ENCODE measurements at regions not wholly inside any gene's neighbourhood (a gene's known extent, or its start where the extent isn't known, plus 50 kb on each side); places are given as distances from the start of the nearest gene placed in this dataset.
A peak's percentile ranks its signal among the peaks of the same experiment; 100 is the strongest.
"Not testable (repeated sequence)": the region's sequence is repeated elsewhere in the genome, so short reads cannot be mapped to it uniquely, and the experiment has no call there.

DNA sequence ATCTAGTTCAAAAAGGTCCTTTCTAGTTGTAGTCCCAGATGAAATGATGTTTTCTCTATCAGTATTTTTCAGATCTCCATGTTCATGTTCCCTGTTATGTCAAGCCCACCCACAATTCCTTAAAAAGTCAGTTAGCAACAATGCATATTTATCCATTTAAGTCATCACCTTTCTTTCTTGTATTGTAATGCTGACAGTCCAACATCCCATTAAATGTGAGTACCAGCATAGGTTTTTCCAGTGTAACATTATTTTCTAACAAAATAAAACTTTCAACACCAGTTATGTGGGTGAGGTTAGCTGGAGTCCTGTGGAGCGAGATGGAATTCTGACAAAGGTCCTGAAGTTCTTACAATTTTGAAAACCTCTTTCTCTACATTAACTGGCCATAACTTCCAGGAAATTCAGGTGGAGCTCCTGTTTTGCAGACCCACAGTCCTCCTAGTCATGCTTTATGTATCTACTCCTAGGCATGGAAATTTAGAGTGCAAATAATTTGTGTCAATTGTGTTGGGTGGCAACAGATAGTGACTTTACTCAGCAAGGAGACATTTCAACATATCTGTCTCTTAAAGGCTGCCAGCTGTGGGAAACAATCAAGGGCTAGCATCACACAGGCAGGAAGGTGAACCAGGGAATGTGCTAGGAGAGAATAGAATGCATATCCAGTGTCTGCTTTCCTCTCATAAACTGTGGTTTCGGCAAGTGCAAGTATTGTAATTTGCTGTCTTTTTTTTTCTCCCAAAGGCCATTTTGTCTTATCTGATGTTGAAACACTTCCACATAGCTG, 162.6 kb downstream of the MTERF1 start:
- DNase-seq, result no peak

DNA sequence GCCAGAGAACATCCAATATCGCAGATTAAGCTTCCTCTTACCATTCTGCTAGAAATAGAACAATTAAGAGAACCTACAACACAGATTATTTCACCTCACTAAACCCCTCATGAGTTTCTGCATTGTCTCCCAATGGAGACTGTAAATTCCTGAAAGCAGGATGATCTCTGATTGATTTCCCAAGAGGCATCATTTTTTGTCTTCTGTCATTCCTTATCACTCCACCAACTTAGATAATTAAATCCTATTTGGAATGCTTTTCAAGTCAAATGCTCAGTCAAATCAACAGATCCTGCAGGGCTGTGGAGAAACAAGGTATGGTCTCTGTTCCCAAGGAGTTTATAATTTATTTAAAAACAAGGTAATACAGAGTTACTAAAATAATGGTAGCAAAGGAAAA, 161.5 kb downstream of the MTERF1 start:
- no peak for DNase-seq

GRCh38 chr7:91720260-91720937, 160.1 kb downstream of the MTERF1 start:
- DNase-seq, result no peak

DNA sequence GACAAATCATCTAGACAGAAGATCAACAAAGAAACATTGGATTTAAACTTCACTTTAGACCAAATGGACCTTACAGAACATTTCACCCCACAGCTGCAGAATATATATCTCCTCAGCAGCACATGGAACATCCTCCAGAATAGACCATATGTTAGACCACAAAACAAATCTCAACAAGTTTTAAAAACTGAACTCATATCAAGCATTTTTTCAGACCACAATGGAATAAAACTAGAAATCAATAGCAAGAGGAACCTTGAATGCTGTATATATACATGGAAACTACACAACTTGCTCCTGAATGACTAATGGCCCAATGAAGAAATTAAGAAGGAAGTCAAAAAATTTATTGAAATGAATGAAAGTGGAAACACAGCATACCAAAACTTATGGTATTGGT, 157.7 kb downstream of the MTERF1 start:
- DNase-seq, result no peak

- not testable (repeated sequence) for DNase-seq
These were observed 151.5 kb downstream of the MTERF1 start for GRCh38 chr7:91729046-91729445.

GRCh38 chr7:91731976-91732375, 148.5 kb downstream of the MTERF1 start:
- no peak for DNase-seq

GRCh38 chr7:91749418-91749817, 131.1 kb downstream of the MTERF1 start:
- DNase-seq, result no peak

DNA sequence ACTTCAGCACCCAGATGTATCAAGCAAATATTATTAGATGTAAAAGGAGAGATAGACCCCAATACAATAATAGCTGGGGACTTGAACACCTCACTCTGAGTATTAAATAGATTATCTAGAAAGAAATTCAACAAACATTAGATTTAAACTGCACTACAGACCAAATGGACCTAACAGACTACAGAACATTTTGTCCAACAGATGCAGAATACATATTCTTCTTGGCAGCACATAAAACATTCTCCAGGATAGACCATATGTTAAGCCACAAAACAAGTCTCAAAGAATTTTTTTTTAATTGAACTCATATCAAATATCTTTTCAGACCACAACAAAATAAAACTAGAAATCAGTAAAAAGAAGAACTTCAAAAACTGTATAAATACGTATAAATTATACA, 130.4 kb downstream of the MTERF1 start:
- DNase-seq, result no peak

DNA sequence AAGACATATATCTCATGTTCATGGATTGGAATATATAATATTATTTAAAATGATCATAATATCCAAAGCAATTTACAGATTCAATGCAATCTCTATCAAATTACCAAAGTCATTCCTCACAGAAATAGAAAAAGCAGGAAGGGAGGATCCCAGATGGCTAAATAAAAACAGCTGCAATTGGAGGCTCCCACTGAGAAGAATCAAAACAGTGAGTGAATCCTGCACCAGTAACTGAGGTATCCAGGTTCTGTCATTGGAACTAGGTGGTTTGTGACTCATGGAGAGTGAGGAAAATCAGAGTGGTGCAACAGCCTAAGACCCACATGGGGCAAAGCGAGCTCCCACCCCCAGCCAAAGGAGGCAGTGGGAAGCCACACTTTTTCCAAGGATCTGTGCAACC, 128.4 kb downstream of the MTERF1 start:
- no peak for DNase-seq

DNA sequence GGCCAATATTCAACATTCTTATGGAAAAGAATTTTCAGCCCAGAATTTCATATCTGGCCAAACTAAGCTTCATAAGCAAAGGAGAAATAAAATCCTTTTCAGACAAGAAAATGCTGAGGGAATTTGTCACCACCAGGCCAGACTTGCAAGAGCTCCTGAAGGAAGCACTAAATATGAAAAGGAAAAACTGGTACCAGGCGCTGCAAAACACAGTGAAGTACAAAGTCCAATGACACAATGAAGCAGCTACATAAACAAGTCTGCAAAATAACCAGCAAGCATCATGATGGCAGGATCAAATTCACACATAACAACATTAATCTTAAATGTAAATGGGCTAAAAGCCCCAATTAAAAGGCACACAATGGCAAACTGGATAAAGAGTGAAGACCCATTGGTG, 126.2 kb downstream of the MTERF1 start:
- not testable (repeated sequence) for DNase-seq

GRCh38 chr7:91755121-91755520, 125.4 kb downstream of the MTERF1 start:
- not testable (repeated sequence) for DNase-seq

- peak; percentile 1 for DNase-seq
These were observed 121.2 kb downstream of the MTERF1 start for GRCh38 chr7:91759205-91759863.

GRCh38 chr7:91767820-91768219, 112.7 kb downstream of the MTERF1 start:
- DNase-seq, result no peak

DNA sequence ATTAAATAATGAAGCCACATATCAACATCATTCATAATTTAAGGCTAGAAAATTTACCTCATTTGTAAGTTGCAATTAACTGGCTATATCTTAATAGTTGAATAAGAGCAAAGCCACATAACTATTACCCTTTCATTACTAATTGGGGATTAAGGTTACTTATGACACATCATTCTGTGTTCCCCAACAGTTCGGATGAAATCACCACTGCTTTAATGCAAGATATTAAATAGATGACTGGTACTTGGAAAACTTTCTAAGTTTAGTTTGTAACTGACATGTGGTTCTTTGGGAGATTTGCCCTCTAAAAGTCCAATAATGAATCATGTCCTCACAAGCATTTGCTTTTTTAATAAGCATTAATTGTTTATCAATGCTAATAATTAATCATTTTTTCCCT, 109.1 kb downstream of the MTERF1 start:
- DNase-seq, result no peak

GRCh38 chr7:91771921-91772815, 108.3 kb downstream of the MTERF1 start:
- no peak for DNase-seq

- no peak for DNase-seq
These were observed 104.3 kb downstream of the MTERF1 start for GRCh38 chr7:91776171-91776570.

GRCh38 chr7:91777522-91777921, 103.0 kb downstream of the MTERF1 start:
- no peak for DNase-seq

DNA sequence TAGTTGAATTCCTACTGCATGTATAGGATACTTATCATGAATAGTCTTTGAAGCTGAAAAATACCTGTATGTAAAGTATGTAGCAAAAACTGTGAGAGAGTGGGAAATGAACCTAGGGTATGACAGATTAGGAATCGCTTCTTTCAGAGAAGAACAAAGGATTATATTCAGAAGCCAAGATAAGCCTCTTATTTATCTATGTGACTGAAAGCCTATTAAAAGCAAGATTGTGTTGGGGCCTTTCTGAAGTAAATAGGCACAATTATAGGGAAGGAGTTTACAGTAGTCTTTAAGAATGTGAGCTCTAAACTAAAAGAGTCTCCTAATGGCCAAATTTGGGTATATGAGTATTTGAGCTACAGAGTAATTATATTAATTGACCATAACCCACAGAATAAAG, 102.1 kb downstream of the MTERF1 start:
- no peak for DNase-seq

GRCh38 chr7:91780521-91780920, 100.0 kb downstream of the MTERF1 start:
- DNase-seq, result no peak

- DNase-seq, result no peak
These were observed 96.0 kb downstream of the MTERF1 start for GRCh38 chr7:91784469-91784868.

- no peak for DNase-seq
These were observed 92.6 kb downstream of the MTERF1 start for GRCh38 chr7:91787931-91788330.

DNA sequence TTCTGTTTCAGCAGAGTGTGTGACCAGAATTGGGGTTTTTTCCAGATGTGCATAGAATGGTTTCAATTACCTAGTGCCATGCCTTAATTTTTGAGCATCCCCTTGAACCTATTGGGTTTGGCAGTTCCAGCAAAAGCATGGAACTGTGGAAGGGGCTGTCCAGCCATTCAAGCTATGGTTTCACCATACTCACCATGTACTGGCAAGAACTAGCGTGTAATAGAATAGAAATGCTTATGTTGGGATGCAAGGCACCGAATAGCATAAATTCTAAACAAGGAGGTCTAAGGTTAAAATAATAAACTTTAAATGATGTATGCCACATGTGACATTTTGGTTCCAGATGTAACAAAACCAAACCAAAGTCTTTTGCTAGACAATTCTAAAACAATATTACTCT, 91.4 kb downstream of the MTERF1 start:
- DNase-seq, result no peak

- no peak for DNase-seq
These were observed 90.9 kb downstream of the MTERF1 start for GRCh38 chr7:91789558-91789957.

Data from T1000 (cell line).